Cardiac fibroblast (primary cell): ENCODE measurements at regions not wholly inside any gene's neighbourhood (a gene's known extent, or its start where the extent isn't known, plus 50 kb on each side); places are given as distances from the start of the nearest gene placed in this dataset.

Experiments used
- DNase-seq, 2 donors: peaks; one replicate each; pipeline versions ENCODE4 v3.0.0 to v3.0.0-alpha.2; 2010; ENCODE audit warnings: low read depth in 2 of 2
- H3K4me3 ChIP-seq, 2 donors: replicated peaks in 1 of 2; 1 replicate in 1 of 2; 2 replicates in 1 of 2; pipeline ENCODE4 v1.5.1; 2011; ENCODE audit warnings: low read depth in 2 of 2, low read length in 2 of 2, mild to moderate bottlenecking in 2 of 2, moderate library complexity in 1 of 2
- TF ChIP-seq, protein P1 (sequence below): IDR thresholded peaks from one replicate; pipeline ENCODE4 v1.5.1; 2011; ENCODE audit warnings: low read depth, mild to moderate bottlenecking, low read length, inconsistent platforms

DNA sequence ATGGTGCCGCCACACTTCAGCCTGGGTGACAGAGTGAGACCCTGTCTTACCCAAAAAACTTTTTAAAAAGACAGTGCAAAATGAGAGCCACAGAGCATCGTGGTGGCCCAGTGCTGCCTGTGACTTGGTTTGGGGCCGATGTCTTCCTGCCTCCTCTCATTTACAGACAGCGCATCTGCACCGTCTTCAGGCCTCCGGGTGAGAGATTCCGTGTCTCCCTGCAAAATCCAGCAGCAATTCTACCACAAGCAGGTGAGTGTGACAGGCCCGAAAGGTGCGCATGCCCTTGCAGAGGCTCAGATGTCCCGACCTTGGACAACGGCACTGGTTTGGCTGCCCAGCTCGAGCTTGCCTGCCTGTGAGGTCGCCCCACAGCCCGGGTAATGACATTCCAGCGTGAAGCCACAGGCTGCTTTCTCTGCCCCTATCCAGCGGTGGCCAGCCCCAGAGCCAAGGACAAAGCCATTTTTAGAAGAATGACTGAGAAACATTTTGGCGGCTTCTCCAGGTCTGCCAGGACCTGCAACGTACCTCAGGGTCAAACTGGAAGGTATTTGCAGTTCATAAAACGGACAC is 70.3 kb upstream of the RFLNA start:
- TF ChIP-seq, protein P1, sequence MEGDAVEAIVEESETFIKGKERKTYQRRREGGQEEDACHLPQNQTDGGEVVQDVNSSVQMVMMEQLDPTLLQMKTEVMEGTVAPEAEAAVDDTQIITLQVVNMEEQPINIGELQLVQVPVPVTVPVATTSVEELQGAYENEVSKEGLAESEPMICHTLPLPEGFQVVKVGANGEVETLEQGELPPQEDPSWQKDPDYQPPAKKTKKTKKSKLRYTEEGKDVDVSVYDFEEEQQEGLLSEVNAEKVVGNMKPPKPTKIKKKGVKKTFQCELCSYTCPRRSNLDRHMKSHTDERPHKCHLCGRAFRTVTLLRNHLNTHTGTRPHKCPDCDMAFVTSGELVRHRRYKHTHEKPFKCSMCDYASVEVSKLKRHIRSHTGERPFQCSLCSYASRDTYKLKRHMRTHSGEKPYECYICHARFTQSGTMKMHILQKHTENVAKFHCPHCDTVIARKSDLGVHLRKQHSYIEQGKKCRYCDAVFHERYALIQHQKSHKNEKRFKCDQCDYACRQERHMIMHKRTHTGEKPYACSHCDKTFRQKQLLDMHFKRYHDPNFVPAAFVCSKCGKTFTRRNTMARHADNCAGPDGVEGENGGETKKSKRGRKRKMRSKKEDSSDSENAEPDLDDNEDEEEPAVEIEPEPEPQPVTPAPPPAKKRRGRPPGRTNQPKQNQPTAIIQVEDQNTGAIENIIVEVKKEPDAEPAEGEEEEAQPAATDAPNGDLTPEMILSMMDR: no peak
- no peak for DNase-seq
- no peak overlapping the region for H3K4me3 ChIP-seq

DNA sequence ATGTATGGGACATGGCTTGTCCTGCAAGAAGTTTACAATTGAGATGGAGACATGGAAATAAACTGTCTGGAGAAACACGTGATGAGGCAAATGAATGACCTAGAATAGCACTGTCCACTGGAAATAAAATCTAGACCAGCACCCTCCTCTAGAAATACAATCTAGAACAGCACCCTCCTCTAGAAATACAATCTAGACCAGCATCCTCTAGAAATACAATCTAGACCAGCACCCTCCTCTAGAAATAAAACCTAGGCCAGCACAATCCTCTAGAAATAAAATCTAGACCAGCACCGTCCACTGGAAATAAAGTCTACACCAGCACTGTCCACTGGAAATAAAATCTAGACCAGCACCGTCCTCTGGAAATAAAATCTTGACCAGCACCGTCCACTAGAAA is 69.2 kb upstream of the RFLNA start:
- TF ChIP-seq, protein P1: no peak
- DNase-seq: no peak
- H3K4me3 ChIP-seq: no peak overlapping the region

DNA sequence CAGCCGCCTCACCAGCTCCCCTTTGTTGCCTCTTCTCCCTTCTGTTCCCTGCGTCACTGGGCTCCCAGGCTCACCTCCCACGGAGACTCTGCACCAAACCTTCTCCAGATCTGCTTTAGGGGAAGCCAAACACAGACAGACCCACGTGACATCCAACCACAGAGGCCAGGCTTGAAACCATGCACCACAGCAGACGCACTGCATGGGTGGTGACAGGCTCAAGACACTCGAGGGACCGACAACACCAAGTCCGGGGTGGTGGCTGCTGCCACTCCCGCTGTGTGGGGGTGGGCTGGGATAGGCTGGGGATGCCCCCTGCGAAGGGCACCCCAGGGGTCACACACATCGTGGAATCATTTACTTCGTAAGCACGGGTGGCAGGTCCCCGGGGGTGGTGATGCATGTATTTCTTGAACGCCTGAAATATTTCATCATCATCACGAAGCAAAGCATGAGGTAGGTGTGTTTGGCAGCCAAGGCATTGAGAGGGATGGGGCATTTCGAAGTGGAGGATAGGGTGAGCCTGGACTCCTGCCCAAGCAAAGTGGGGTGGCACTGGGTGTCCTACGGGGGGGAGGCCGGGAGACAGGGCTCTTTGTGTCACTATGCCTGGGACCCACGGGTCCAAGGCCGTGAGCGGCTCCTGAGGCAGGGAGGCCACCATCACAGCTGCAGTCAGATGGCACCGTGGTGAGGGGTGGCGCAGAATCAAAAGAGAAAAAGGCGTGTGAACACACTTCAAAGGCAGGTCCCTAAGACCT is 66.8 kb upstream of the RFLNA start:
- DNase-seq: no peak
- TF ChIP-seq, protein P1: no peak
- H3K4me3 ChIP-seq: no peak overlapping the region

DNA sequence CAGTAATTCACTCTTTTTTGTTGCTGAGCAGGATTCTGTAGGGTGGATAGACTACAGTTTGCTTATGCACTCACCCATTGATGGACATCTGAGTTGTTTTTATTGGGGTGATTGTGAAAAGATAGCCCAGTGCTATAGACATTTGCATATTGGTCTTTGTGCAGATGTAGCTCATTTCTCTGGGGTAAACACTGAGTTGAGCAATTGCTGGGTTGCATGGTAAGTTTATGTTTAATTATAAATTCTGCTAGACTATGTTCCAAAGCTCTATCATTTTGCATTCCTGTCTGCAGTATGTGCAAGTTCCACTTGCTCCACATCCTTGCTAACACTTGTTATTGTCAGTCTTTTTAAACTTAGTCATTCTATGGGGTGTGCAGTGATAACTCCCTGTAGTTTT is 65.4 kb upstream of the RFLNA start:
- no peak for DNase-seq
- H3K4me3 ChIP-seq: no peak overlapping the region
- TF ChIP-seq, protein P1: no peak

DNA sequence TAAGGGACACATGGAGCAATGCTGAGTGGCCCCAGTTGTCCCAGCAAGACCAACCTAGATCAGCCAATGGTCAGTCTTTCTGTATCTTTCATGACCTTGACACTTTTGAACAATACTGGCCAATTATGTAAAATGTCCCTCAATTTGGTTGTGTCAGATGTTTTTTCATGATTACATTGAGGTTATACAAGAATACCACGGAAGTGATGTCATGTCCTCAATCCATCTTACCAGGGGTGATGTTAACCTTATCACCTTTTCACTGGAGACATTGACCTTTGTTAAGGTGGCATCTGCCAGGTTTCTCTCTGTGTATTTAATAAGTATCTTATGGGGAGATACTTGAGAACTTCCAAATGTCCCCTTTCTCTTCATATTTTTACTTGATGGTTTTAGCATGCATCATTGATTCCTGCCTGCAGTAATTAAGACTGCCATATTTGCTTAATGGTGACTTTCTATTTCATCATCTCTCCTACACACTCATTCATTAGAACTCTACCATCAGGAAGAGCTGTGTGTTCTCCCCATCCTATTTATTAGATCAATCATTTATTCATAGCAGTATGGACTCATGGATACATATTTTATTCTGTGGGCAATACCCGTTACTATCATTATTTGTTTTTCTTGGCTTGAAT is 64.7 kb upstream of the RFLNA start:
- no peak for DNase-seq
- TF ChIP-seq, protein P1: no peak
- no peak overlapping the region for H3K4me3 ChIP-seq

DNA sequence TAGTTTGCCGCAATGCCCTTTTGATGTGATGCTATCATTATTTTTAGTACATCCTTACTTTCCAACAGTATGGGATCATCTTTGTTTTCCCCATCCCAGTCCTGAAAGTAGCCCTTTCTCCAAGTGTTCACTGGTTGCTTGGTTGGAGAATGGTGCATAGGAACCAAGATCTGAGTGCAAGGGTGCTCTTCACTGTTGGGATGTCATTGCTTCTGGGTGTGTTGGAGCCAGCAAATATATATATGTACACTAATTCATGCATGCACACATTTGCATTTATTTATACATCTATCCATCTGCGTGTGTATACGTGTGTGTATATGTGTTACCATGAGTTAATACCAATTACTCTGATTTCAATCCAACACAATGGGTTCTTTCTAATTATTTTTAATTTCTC is 64.1 kb upstream of the RFLNA start:
- H3K4me3 ChIP-seq: no peak overlapping the region
- TF ChIP-seq, protein P1: no peak
- no peak for DNase-seq
